BLaER1 treated with 17β-estradiol and CSF1 and Interleukin-3, amounts not matched to agents 10 nM and 100 nM (cell line): ENCODE measurements at regions not wholly inside any gene's neighbourhood (a gene's known extent, or its start where the extent isn't known, plus 50 kb on each side); places are given as distances from the start of the nearest gene placed in this dataset.

Source experiments
- H3K27ac ChIP-seq, 11 experiments: shearing (Covaris generic); formaldehyde crosslinking; 2 replicates each; pipeline ENCODE4 v1.8.1; 2022
- H3K27me3 ChIP-seq, 11 experiments: shearing (Covaris generic); formaldehyde crosslinking; 2 replicates each; pipeline ENCODE4 v1.8.1; 2022
- H3K36me3 ChIP-seq, 11 experiments: shearing (Covaris generic); formaldehyde crosslinking; 2 replicates each; pipeline ENCODE4 v1.8.1; 2022
- H3K4me1 ChIP-seq, 10 experiments: shearing (Covaris generic); formaldehyde crosslinking; 2 replicates each; pipeline ENCODE4 v1.8.1; 2022
- H3K4me2 ChIP-seq, 11 experiments: shearing (Covaris generic); formaldehyde crosslinking; 2 replicates each; pipeline ENCODE4 v1.8.1; 2022
- H3K4me3 ChIP-seq, 10 experiments: shearing (Covaris generic); formaldehyde crosslinking; 2 replicates each; pipeline ENCODE4 v1.8.1; 2022
- H3K9ac ChIP-seq, 11 experiments: shearing (Covaris generic); formaldehyde crosslinking; 2 replicates each; pipeline ENCODE4 v1.8.1; 2022
- H3K9me3 ChIP-seq, 11 experiments: shearing (Covaris generic); formaldehyde crosslinking; replicated peaks in 1 of 11; 2 replicates each; pipeline ENCODE4 v1.8.1; 2022
- H4K20me1 ChIP-seq, 11 experiments: shearing (Covaris generic); formaldehyde crosslinking; 2 replicates each; pipeline ENCODE4 v1.8.1; 2022
- Cebpa-rat ChIP-seq, 11 experiments: shearing (Covaris generic); IDR thresholded peaks; 2 replicates each; pipeline ENCODE4 v1.8.1; 2022

GRCh38 chr10:131575877-131576276 lies 264.4 kb upstream of the TCERG1L start:
- H3K9me3 ChIP-seq = no peaks in the 10 kb centered on the region
- H4K20me1 ChIP-seq = peaks cover 0 to 36% (median 0%) of the 10 kb centered on the region in 11 experiments; a peak in 4 of 22 replicates
- H3K9ac ChIP-seq = no peak overlapping the region
- no peak overlapping the region for H3K27ac ChIP-seq
- peaks cover 0 to 75% (median 0%) of the 10 kb centered on the region in 11 experiments; a peak in 7 of 22 replicates for H3K27me3 ChIP-seq
- no peak overlapping the region for H3K4me3 ChIP-seq
- peak overlapping the region in 10 of 11 experiments; percentile 46 to 88 (median 74); a peak in 17 of 22 replicates for H3K4me2 ChIP-seq
- peaks cover 9 to 72% (median 63%) of the 10 kb centered on the region in 10 experiments; a peak in 19 of 20 replicates for H3K4me1 ChIP-seq
- no peaks in the 10 kb centered on the region for H3K36me3 ChIP-seq
- TF ChIP-seq Cebpa-rat (IDR thresholded peaks at IDR 0.05) = no peak

DNA sequence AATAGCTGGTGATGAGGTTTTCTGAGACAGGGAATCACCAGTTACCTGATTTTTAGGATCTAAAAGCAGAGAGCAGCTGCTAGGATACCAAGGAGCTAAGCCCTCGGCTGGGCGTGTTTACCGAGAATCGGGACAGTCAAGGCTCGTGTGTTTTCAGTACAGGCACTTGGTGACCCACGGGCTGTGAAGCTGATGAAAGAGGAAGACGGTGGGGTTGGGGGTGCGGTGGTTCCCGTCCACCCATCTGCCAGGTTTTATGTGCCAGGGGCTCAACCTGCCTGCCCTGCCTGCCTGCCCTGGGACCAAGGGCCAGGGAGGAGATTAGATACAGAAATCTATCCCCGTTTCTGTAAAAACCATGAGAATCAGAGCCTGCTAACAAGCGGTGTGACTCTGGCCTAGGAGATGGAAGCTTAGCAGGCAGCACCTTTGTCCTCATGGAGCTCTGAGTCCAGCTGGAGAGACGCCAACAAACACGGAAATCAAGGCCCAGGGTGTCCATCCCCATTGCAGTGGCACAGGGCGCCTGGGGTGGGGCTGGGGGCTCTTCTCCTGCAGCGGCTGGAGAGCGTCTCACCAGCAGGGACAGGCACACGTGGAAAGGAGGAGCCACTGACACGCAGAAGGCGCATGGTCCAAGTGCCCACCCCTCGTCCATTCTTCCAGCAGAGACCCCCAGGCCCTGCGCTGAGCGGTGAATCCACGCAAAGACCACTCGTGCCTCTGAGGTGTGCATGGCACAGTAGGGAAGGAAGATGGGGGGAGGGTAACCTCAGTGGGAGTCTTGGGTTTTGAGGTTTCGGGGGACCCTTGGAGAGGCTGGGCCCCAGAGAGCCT lies 265.0 kb upstream of the TCERG1L start:
- no peak for TF ChIP-seq Cebpa-rat (IDR thresholded peaks at IDR 0.05)
- H3K4me2 ChIP-seq = peak overlapping the region; percentile 24 to 88 (median 74)

GRCh38 chr10:131577178-131577555 lies 265.6 kb upstream of the TCERG1L start:
- no peak for TF ChIP-seq Cebpa-rat (IDR thresholded peaks at IDR 0.05)
- Histone ChIP-seq H3K4me3 (no peak overlapping the region), H3K27ac (peak overlapping the region in 3 of 11 experiments; percentile 16 to 38 (median 19); a peak in 2 of 22 replicates), H4K20me1 (peaks cover 0 to 36% (median 0%) of the 10 kb centered on the region in 11 experiments; a peak in 4 of 22 replicates), H3K9ac (no peak overlapping the region), H3K4me2 (peak overlapping the region; percentile 24 to 88 (median 74)), H3K4me1 (peaks cover 9 to 81% (median 69%) of the 10 kb centered on the region in 10 experiments; a peak in 19 of 20 replicates), H3K9me3 (peaks cover 0 to 5% (median 0%) of the 10 kb centered on the region in 11 experiments; a peak in 2 of 22 replicates), H3K36me3 (no peaks in the 10 kb centered on the region), H3K27me3 (peaks cover 0 to 78% (median 0%) of the 10 kb centered on the region in 11 experiments; a peak in 7 of 22 replicates)

More for the DNA sequence above, 265.0 kb upstream of the TCERG1L start:
- Histone ChIP-seq H3K9ac (no peak overlapping the region), H3K36me3 (no peaks in the 10 kb centered on the region), H3K4me1 (peaks cover 9 to 78% (median 68%) of the 10 kb centered on the region in 10 experiments; a peak in 19 of 20 replicates), H4K20me1 (peaks cover 0 to 36% (median 0%) of the 10 kb centered on the region in 11 experiments; a peak in 4 of 22 replicates), H3K9me3 (peaks cover 0 to 1% (median 0%) of the 10 kb centered on the region in 11 experiments; a peak in 1 of 22 replicates), H3K27ac (peak overlapping the region in 3 of 11 experiments; percentile 16 to 38 (median 19); a peak in 3 of 22 replicates), H3K27me3 (peaks cover 0 to 78% (median 0%) of the 10 kb centered on the region in 11 experiments; a peak in 7 of 22 replicates), H3K4me3 (no peak overlapping the region)

DNA sequence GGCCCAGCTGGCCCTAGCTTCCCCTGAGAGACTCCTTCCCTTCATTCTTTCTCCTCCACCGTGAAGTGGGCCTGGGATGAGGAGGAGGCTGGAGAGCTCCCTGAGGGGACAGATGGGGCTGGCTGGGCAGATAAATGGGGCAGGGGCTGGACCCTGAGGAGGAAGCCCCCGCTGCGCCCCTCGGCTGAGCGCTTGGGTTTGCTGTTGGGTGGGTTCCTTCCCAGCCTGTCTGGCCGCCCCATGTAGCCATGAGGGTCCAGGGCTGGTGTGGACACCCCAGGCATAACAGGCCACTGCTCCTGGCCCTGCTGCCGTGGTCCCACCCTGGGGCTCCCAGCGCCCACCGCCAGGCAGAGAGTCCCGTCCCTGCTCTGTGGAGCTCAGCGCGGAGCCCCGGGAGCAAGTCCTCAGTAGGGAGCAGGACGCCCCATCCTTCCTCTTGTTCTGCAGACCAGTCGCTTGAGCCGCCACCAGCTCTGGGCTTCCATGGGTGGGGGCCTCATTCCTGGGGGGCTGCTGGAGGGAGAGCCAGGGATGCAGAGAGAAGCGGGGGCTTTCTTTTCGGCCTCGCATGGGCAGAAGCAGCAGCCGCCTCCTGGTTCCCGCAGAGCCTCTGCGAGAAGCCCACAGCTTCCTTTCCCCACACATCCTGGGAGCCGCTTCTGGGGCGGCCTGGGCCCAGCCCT lies 266.4 kb upstream of the TCERG1L start:
- peaks cover 0 to 5% (median 0%) of the 10 kb centered on the region in 11 experiments; a peak in 2 of 22 replicates for H3K9me3 ChIP-seq
- H3K4me2 ChIP-seq = peak overlapping the region in 10 of 11 experiments; percentile 43 to 88 (median 74); a peak in 17 of 22 replicates
- H3K9ac ChIP-seq = no peak overlapping the region
- no peaks in the 10 kb centered on the region for H3K36me3 ChIP-seq
- H3K4me1 ChIP-seq = peaks cover 9 to 81% (median 69%) of the 10 kb centered on the region in 10 experiments; a peak in 19 of 20 replicates
- H3K27ac ChIP-seq = peak overlapping the region in 2 of 11 experiments; percentile 31 to 40; a peak in 2 of 22 replicates
- no peak overlapping the region for H3K4me3 ChIP-seq
- peaks cover 0 to 36% (median 0%) of the 10 kb centered on the region in 11 experiments; a peak in 4 of 22 replicates for H4K20me1 ChIP-seq
- peaks cover 0 to 84% (median 0%) of the 10 kb centered on the region in 11 experiments; a peak in 7 of 22 replicates for H3K27me3 ChIP-seq
- TF ChIP-seq Cebpa-rat (IDR thresholded peaks at IDR 0.05) = no peak

- TF ChIP-seq Cebpa-rat (IDR thresholded peaks at IDR 0.05) = no peak
- no peak overlapping the region for H3K9ac ChIP-seq
- H3K4me3 ChIP-seq = no peak overlapping the region
- peaks cover 9 to 78% (median 66%) of the 10 kb centered on the region in 10 experiments; a peak in 19 of 20 replicates for H3K4me1 ChIP-seq
- H3K9me3 ChIP-seq = peaks cover 0 to 5% (median 0%) of the 10 kb centered on the region in 11 experiments; a peak in 2 of 22 replicates
- no peak overlapping the region for H3K27ac ChIP-seq
- H3K27me3 ChIP-seq = peaks cover 0 to 81% (median 0%) of the 10 kb centered on the region in 11 experiments; a peak in 7 of 22 replicates
- H4K20me1 ChIP-seq = peaks cover 0 to 36% (median 0%) of the 10 kb centered on the region in 11 experiments; a peak in 4 of 22 replicates
- peak overlapping the region in 5 of 11 experiments; percentile 61 to 88 (median 74); a peak in 4 of 22 replicates for H3K4me2 ChIP-seq
- no peaks in the 10 kb centered on the region for H3K36me3 ChIP-seq
Observed at GRCh38 chr10:131578472-131578970, 267.0 kb upstream of the TCERG1L start.

- Histone ChIP-seq H3K9ac (no peak overlapping the region), H3K36me3 (no peaks in the 10 kb centered on the region), H3K27me3 (peaks cover 0 to 79% (median 0%) of the 10 kb centered on the region in 11 experiments; a peak in 7 of 22 replicates), H3K9me3 (peaks cover 0 to 5% (median 0%) of the 10 kb centered on the region in 11 experiments; a peak in 2 of 22 replicates), H3K4me1 (peaks cover 9 to 72% (median 58%) of the 10 kb centered on the region in 10 experiments; a peak in 19 of 20 replicates), H4K20me1 (peaks cover 0 to 36% (median 0%) of the 10 kb centered on the region in 11 experiments; a peak in 4 of 22 replicates), H3K27ac (no peak overlapping the region), H3K4me3 (no peak overlapping the region), H3K4me2 (peak overlapping the region in 10 of 11 experiments; percentile 4 to 83 (median 72); a peak in 18 of 22 replicates)
- no peak for TF ChIP-seq Cebpa-rat (IDR thresholded peaks at IDR 0.05)
Observed at GRCh38 chr10:131579251-131580071, 267.9 kb upstream of the TCERG1L start.

- TF ChIP-seq Cebpa-rat (IDR thresholded peaks at IDR 0.05) = no peak
- Histone ChIP-seq H3K27ac (peak overlapping the region in 1 of 11 experiments; percentile 44; a peak in 2 of 22 replicates), H3K4me1 (peaks cover 9 to 72% (median 54%) of the 10 kb centered on the region in 10 experiments; a peak in 19 of 20 replicates), H4K20me1 (peaks cover 0 to 31% (median 0%) of the 10 kb centered on the region in 11 experiments; a peak in 4 of 22 replicates), H3K4me3 (no peak overlapping the region), H3K9me3 (peaks cover 0 to 5% (median 0%) of the 10 kb centered on the region in 11 experiments; a peak in 2 of 22 replicates), H3K36me3 (no peaks in the 10 kb centered on the region), H3K27me3 (peaks cover 0 to 79% (median 0%) of the 10 kb centered on the region in 11 experiments; a peak in 7 of 22 replicates), H3K4me2 (peak overlapping the region in 10 of 11 experiments; percentile 4 to 83 (median 72); a peak in 18 of 22 replicates), H3K9ac (peak overlapping the region in 1 of 11 experiments; percentile 34; a peak in 3 of 22 replicates)
Observed at GRCh38 chr10:131580076-131580652, 268.6 kb upstream of the TCERG1L start.
